ENCODE measurements at regions not wholly inside any gene's neighbourhood (a gene's known extent, or its start where the extent isn't known, plus 50 kb on each side); places are given as distances from the start of the nearest gene placed in this dataset.

DNA sequence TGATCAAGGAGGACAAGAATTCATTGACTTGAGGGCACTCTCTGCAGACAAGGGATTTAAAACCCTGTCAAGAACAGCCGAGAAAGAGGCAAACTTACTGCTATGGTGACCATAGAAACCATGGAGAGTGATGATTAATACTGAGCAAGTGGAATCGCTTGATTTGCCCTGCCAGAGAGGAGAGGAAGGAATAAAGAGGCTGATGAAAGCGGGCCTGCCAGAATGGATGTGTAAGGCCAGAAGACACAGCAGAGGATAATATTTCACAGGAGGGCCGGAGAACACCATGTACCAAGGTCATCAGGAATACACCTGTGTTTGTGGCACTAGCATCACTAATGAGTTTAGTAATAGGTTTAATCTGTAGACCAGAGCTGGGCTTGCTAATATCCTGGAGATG lies 221.8 kb upstream of the DCN start:
- peak; percentile 43 for DNase-seq (ENCODE audit: low read depth)
- H3K4me3 ChIP-seq (ENCODE audit: low read depth, low read length), result no peak overlapping the region
- no peaks in the 10 kb centered on the region for H3K36me3 ChIP-seq (ENCODE audit: control insufficient read depth, insufficient read depth, low read length)
- no peaks in the 10 kb centered on the region for H3K27me3 ChIP-seq (ENCODE audit: control insufficient read depth, insufficient read depth, low read length)
- FAIRE-seq, result no peak
- TF ChIP-seq, protein P1, sequence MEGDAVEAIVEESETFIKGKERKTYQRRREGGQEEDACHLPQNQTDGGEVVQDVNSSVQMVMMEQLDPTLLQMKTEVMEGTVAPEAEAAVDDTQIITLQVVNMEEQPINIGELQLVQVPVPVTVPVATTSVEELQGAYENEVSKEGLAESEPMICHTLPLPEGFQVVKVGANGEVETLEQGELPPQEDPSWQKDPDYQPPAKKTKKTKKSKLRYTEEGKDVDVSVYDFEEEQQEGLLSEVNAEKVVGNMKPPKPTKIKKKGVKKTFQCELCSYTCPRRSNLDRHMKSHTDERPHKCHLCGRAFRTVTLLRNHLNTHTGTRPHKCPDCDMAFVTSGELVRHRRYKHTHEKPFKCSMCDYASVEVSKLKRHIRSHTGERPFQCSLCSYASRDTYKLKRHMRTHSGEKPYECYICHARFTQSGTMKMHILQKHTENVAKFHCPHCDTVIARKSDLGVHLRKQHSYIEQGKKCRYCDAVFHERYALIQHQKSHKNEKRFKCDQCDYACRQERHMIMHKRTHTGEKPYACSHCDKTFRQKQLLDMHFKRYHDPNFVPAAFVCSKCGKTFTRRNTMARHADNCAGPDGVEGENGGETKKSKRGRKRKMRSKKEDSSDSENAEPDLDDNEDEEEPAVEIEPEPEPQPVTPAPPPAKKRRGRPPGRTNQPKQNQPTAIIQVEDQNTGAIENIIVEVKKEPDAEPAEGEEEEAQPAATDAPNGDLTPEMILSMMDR (IDR thresholded peaks at IDR 0.05; ENCODE audit: insufficient read depth, low read length, severe bottlenecking), result no peak

DNA sequence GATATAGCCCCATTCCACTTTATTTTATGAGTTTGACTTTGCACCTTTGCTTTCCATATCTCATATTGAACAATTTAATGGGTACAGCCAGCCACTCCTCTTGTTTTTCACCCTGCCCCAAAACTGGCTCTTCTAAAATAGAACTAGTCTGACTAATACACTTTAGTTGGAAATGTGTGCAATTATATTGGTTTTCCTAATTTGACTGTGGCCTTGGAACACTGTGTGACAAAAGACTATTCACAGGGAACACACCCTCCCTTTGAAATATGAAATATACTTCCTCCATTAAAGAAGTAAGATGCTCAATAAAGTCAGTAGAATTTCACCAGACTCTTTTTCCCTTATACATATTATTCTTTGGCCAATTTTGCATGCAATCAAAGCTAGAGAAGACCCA lies 218.6 kb upstream of the DCN start:
- H3K4me3 ChIP-seq (ENCODE audit: low read depth, low read length), result no peak overlapping the region
- no peak for DNase-seq (ENCODE audit: low read depth)
- H3K27me3 ChIP-seq (ENCODE audit: control insufficient read depth, insufficient read depth, low read length), result no peaks in the 10 kb centered on the region
- H3K36me3 ChIP-seq (ENCODE audit: control insufficient read depth, insufficient read depth, low read length), result no peaks in the 10 kb centered on the region
- no peak for FAIRE-seq
- TF ChIP-seq, protein P1 (IDR thresholded peaks at IDR 0.05; ENCODE audit: insufficient read depth, low read length, severe bottlenecking), result no peak

DNA sequence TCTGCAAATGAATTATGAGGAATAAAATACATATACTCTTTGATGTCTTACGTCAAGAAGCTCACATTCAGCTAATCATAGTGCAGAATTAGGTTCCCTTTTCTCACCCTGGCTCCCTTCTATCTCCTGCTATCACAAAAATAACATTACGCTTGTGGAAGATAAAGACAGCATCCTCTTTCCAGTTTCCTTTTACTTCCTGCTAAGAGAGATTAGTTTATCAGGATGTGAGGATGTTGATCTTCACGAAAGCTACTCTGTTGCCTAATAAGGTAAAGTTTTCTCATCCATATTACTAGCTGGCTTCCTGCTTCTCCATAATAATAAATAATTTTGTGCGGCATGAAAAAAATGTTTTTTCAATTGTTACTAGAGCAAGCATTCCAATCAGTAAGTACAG lies 217.7 kb upstream of the DCN start:
- no peaks in the 10 kb centered on the region for H3K27me3 ChIP-seq (ENCODE audit: control insufficient read depth, insufficient read depth, low read length)
- DNase-seq (ENCODE audit: low read depth) (no peak), FAIRE-seq (no peak)
- H3K4me3 ChIP-seq (ENCODE audit: low read depth, low read length), result no peak overlapping the region
- H3K36me3 ChIP-seq (ENCODE audit: control insufficient read depth, insufficient read depth, low read length), result no peaks in the 10 kb centered on the region
- TF ChIP-seq, protein P1 (IDR thresholded peaks at IDR 0.05; ENCODE audit: insufficient read depth, low read length, severe bottlenecking), result no peak

DNA sequence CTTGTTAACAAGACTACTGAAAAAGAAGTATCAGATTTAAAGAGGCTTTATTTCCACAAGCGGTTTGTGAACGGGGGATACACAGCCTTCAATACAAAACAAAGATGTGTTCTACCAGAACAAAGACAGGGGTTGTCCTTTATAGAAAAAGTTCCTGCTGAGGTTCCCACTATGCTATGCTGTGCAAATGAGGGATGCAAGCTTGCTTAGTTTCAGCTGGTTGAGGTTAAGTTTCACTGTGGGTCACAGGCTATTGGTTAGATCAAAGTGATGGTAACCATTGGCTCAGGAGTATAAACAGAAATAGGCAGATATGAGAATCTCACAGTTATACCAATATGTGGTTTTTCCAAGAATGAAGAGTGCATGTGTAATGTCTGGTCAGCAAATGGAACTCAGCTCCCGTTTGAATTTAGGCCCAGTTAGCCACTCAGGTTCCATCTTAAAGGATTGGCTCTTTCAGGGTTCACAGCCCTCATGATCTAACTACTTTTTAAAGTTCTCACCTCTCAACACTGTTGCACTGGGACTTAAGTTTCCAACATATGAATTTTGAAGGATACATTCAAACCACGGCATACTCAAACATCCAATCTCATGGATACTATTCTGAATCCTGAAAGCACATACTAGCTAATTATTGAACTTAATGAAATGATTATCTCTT lies 215.4 kb upstream of the DCN start:
- Histone ChIP-seq H3K27me3 (ENCODE audit: control insufficient read depth, insufficient read depth, low read length) (no peaks in the 10 kb centered on the region), H3K36me3 (ENCODE audit: control insufficient read depth, insufficient read depth, low read length) (no peaks in the 10 kb centered on the region), H3K4me3 (ENCODE audit: low read depth, low read length) (no peak overlapping the region)
- TF ChIP-seq, protein P1 (IDR thresholded peaks at IDR 0.05; ENCODE audit: insufficient read depth, low read length, severe bottlenecking), result no peak
- FAIRE-seq, result no peak
- DNase-seq (ENCODE audit: low read depth), result no peak

DNA sequence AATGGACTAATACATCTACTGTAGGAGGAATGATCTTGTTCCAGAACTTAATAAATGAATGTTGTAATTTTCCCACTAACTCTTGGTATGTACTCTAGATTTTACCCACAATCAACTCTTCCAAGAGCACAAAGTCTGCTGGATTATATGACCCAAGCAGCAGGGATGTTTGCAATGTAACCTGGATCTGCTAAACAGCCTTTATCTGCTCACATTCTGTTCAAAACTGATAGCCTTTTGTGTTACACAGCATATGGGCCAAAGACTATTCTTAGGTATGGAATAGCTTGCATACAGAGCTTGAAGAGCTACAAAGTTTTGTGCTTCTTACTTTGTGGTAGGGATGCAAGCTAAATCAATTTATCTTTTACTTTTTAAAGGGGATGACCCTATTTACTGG lies 213.7 kb upstream of the DCN start:
- Histone ChIP-seq H3K4me3 (ENCODE audit: low read depth, low read length) (no peak overlapping the region), H3K27me3 (ENCODE audit: control insufficient read depth, insufficient read depth, low read length) (no peaks in the 10 kb centered on the region), H3K36me3 (ENCODE audit: control insufficient read depth, insufficient read depth, low read length) (no peaks in the 10 kb centered on the region)
- DNase-seq (ENCODE audit: low read depth) (no peak), FAIRE-seq (no peak)
- TF ChIP-seq, protein P1 (IDR thresholded peaks at IDR 0.05; ENCODE audit: insufficient read depth, low read length, severe bottlenecking), result no peak

DNA sequence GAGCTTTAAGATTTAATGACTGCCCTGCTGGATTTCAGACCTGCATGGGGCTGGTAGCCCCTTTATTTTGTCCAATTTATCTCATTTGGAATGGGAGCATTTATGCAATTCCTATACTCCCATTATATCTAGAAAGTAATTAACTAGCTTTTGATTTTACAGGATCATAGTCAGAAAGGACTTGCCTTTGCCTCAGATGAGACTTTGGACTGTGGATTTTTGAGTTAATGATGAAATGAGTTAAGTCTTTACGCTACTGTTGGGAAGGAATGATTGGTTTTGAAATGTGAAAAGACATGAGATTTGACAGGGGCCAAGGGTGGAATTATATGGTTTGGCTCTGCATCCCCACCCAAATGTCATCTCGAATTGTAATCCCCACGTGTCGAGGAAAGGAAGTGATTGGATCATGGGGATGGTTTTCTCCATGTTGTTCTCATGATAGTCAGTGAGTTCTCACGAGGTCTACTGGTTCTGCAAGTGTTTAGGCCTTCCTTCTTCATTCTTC lies 213.1 kb upstream of the DCN start:
- Histone ChIP-seq H3K4me3 (ENCODE audit: low read depth, low read length) (no peak overlapping the region), H3K36me3 (ENCODE audit: control insufficient read depth, insufficient read depth, low read length) (no peaks in the 10 kb centered on the region), H3K27me3 (ENCODE audit: control insufficient read depth, insufficient read depth, low read length) (no peaks in the 10 kb centered on the region)
- TF ChIP-seq, protein P1 (IDR thresholded peaks at IDR 0.05; ENCODE audit: insufficient read depth, low read length, severe bottlenecking), result no peak
- DNase-seq (ENCODE audit: low read depth) (no peak), FAIRE-seq (no peak)

Data from bronchial epithelial cell (primary cell).